Stimulated activated CD4-positive, alpha-beta T cell treated with anti-CD3 and anti-CD28 coated beads, Interleukin-12 subunit alpha, Interleukin-12 subunit beta, amount 100 ng/mL, for 48 hours (primary cell): ENCODE measurements at regions not wholly inside any gene's neighbourhood (a gene's known extent, or its start where the extent isn't known, plus 50 kb on each side); places are given as distances from the start of the nearest gene placed in this dataset.

Experiments used
- DNase-seq, 3 donors: peaks; one replicate each; pipeline ENCODE4 v3.0.0-alpha.2; 2020; ENCODE audit warnings: low read depth in 2 of 3, low spot score in 1 of 3

- no peak for DNase-seq
Measured at GRCh38 chr6:122524056-122524455, 52.4 kb upstream of the SERINC1 start.

GRCh38 chr6:122530440-122531046 is 58.9 kb upstream of the SERINC1 start:
- peak in 2 of 3 donors; percentile 8 to 61 for DNase-seq

DNA sequence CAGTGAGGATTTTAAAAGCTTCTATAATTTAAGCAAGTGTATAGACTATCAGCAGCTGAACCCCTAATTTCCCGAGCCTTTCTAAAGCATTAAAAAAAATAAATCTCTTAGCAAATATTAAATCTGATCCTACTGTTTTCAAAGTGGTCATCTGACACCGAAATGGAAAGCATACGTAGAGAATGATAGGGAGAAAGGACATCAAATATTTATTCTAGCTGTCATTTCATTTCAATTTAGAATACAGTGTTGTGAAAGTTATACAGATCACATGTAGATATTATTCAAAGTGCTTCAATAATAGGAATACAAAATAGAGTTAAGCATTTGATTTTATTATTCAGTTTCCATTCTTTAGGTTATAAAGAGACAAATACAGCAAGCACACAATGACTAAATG is 61.9 kb upstream of the PKIB start:
- DNase-seq: no peak

- DNase-seq: no peak
Measured at GRCh38 chr6:122548820-122549219, 61.4 kb upstream of the PKIB start.

DNA sequence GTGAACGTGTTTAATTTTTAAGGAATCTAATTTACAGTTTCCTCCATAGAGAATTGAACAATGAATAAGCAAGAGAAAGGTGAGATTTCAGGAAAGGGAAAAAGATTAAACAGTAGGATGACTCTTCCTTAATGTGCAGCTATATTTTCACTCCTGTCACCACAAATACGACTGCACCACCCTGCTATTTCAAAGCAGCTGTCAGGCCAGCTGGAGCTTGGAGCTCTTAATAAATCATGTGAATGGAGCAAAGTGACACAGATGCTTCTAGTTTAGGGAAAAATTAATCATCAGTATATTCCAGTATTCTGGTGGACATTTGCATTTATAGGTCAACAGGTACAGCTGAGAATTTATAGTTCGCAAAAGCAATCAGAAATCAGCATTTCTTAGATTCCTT is 56.5 kb upstream of the PKIB start:
- DNase-seq: no peak

DNA sequence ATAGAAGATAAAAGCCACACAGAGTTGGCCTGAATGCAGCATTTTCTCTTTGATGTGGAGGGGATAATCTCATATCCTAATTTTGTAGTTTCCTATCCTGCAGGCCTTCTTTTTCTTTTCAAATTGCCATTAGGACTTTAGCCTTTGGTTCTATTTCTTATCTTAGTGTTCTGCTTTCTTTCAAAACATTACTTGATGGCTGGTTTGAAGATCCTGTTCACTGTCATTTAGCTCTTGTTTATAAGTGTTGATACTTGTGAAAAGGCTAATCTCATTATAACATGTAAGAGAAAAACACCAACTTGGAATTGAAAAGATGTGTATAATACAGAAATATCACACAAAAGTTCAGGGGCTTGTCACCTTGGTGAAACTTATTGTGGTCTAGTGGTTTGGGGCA is 54.6 kb upstream of the PKIB start:
- no peak for DNase-seq

- DNase-seq: no peak
Measured at GRCh38 chr6:122558080-122558479, 52.1 kb upstream of the PKIB start.
